HG02840 (cell line): ENCODE measurements at regions not wholly inside any gene's neighbourhood (a gene's known extent, or its start where the extent isn't known, plus 50 kb on each side); places are given as distances from the start of the nearest gene placed in this dataset.

Source experiments
- ATAC-seq: cut with Tn5 transposase; IDR thresholded peaks from one replicate; pipeline ENCODE4 v1.9.1; 2021; ENCODE audit warnings: mild to moderate bottlenecking, moderate library complexity, moderate number of reproducible peaks; ENCODE audit not compliant: unreplicated experiment, low FRiP score

DNA sequence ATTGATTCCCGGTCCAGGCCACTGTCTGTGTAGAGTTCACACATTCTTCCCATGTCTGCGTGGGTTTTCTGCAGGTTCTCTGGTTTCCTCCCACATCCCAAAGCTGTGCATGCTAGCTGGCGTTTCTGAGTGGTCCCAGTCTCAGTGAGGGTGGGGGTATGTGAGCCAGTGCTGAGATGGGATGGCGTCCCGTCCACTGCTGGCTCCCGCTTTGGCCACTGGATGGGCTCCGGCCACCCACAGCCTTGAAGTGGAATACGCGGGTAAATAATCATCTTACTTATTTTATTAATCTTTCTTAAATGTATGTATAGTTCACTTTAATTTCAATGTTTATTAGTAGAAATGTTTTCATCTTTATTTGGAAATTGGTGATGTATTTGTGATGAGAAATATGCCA, 343.5 kb upstream of the MANEA start:
- no peak for ATAC-seq

DNA sequence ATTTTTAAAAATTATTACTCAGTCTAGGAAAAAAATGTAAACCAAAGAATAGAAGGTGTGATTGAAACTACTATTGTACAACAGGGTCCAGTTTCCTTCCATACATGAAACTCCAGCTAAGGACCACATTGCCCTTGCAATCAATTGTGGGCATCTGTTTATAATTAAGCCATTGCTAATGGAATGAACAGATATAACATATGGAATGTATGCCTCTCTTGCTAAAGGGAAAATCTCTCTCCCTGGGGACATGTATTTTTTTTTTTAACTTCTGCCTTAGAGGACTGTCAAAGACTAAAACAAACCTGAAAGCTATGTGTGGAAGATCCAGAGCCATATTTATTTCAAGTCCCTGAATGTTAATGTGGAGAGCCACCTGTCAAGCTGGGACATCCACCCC, 336.8 kb upstream of the MANEA start:
- no peak for ATAC-seq

DNA sequence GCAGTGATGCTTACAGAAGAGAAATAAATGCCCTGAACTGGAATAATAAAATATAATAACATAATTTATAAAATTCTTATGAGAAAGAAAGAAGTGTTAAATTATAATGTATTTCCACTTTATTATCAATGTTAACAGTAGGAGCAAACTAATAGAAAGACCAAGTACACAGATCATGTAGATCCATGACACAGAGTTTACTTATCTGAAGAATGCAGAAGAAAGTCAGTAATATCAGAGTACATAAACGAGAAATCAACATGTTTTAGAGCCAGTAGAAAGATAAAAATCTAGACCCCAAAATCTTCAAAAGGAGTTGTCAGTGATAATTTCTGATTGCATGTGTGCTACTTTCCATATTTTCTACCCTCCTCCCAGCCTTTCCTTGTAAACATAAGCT, 334.8 kb upstream of the MANEA start:
- no peak for ATAC-seq

DNA sequence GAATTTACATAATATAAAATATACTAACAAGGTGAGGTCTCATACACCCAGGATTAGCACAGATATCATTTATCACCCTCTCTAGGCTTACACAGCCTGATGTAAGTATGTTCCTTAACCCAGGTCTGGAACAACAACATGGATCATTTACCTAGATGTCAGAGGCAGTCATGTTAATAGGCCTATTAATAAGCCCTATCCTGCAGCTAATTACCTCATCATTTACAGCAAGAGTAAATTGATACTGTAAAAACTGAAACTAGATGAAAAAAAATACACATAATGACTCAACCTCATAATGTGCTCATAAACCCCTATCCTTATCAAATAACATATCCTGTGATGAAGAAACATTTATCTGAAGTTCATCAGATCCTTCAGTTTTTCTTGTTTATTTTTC, 334.3 kb upstream of the MANEA start:
- no peak for ATAC-seq

DNA sequence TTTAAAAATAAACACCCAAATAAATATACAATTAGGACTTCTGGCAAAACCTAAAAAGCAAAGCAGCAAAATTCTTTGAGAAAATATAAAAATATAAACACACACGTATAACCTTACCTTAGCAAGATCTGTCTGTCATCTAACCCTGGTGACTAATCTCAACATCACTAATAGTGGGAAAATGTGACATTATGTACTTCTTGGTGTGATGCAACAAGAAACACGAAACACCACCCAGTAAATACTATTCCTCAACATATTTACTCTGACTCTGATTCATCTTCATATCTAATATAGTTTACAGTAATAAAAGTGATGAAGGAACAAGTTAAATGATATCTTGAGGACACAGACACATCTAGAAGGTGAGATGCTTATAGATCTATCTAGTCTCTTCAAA, 332.6 kb upstream of the MANEA start:
- ATAC-seq, result no peak

DNA sequence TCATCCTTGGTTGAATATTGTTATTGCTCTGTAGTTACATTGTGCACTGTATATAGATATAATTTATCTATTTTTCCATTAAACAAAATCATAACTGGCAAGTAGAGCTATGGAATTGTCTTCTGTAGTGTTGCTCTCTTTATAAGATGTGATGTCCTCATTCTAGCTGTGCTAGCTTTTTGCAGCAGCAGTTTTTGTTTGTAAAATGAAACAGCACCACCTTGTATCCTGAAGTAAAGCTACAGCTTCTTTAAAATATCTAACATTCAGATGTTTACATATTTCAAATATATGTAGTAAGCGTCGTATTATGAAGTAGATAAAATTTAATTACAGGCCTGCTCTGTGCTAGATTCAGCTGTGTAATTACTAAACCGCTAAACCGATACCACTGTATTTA, 328.8 kb upstream of the MANEA start:
- ATAC-seq, result no peak

DNA sequence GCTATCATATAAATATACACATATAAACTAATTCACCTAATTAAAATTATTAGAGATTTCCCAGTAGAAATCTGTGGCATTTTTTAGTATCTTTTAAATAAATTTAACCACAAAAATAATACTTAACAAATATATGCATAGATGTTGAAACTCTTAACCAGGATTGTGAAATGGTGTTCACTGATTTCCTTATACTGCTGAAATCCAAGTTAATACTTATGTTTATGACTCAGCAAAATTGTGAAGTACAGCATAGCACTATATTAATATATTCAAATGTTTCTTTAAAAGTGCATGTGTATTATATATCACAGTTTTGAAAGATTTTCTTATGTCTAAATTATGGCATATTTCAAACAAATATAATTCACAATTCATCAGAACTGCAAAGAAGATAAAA, 328.2 kb upstream of the MANEA start:
- ATAC-seq, result no peak

DNA sequence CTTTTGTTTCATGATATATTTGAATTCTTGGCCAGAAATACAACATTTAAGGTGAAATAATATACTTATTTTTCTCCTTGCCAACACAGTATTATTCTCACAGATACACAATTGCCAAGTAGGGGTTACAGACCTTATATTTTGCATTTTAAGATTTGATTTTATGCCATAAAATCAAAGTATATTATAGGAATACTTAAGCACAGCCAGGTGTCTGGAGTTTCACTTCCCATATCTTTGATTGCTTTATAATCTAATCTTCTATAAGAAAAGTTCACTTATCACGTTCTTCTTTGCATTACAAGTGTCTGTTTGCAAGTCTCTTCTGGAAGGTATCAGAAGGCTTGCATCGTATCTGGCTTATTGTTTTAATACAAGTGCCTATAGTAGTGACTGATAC, 327.7 kb upstream of the MANEA start:
- no peak for ATAC-seq

DNA sequence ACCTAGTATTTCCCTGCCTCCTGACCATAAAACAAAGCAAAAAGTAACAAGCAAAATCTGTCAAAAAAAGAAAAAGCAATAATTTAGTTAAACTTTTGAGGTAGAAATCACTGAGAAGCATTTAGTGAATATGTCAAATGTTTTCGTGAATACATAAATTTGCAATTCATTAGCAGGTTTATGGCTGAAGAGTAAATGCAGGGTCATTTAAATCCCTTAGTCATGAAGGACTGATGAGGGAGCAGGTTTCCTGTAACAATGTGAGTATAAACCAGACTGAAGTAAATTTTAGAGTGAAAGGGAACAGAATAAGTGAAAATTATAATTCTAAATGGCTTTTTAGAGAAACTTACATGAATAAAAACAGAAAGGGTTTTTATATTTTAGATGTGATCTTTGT, 313.5 kb upstream of the MANEA start:
- ATAC-seq, result no peak

DNA sequence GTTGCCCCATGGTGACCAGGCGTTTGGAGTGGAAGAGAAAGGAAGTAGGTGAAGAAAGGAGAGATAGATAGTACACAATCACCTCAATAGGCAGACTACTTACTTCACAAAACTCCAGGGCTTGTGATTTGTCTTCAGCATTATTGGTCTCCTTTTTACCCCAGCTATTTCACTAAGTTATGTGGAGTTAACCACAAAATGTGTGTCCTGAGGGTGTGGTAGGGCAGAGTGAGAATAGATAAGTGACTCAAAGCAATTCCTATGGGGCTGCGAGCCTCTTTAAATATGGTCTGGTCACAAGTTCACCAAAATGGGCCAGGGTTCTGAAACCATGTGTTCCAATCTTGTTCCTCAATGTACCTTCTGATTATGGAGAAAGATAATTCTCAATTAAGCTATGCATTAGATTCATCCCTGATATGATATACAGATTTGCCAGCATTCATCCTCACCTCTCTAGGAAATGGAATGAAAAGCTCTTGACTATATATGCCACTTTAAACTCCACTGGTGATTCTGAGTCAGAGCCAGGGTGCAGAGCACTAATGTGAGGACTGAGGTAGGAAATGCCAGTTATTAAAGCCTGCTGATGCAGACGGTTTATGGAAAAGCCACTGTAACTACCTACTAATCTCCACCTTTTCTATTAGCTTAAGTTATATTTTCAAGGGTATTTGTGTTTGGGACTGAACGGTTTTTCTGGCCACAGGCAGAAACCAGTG, 310.6 kb upstream of the MANEA start:
- ATAC-seq, result no peak

DNA sequence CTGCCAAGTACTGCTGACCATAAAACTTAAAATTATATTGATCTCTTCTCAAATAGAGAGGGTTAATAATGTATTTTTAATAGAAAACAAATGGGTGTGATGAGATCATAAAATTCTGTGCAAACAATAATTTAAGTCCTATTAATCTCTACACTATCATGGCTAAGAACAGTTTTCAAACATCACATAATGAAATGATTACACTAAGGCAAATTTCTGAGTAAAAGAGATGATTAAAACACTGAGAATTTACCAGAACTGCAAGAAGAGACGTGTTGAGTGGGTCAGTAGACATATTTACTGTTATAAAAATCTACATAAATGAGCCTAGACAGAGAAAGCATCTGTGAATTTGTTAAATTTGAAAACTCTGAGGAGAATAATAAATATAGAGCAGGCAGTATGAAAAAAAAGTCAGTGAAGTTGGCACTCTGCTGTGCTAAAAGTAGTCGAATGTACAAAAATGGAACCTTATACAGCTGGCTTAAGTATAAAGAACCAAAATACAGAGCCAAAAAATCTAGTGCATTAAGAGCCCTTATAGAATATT, 302.6 kb upstream of the MANEA start:
- ATAC-seq, result no peak

DNA sequence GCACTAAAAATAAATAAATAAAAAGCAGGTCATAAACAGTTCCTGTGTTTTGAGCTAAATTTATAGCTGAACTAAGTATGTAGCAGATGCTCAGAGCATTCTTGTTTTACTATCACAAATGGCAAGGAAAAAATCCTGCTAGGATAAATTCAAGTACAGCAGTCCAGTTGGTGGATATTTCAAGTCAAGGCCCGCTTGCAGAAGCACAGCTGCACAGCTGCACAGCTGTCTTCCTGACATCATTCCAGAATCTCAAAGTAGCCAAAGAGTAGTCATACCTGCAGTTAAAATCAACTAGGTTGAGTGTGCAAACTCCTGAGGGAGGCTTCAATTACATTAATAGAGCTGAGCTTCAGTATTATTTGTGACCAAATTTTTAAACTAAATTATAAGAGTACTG, 297.7 kb upstream of the MANEA start:
- no peak for ATAC-seq

DNA sequence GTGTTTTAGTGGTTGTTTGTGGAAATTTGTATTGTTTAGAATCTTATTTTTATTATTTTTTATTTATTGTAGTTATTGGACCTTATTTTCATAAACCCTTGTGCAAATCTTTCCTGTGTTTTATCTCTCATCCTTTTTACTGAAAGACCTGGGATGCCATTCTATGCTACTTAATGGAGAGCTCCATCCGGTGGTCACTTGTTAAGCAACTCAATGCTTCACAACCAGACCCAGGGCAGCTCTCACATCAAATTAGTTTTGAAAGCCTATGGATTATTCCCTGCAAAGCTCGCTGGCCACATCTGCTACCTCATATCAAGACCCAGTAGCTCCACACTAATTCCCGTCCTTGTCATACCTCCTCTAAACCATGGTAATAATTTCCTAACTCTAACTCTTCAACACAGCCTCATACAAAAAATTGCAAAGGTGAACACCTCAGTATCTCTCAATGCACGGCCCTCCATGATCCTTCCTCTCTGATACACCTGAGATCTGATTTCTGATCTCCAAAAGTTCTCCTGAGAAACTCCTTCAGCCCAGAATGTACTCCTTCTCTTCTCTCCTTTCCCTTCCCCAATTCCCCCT, 296.6 kb upstream of the MANEA start:
- no peak for ATAC-seq

DNA sequence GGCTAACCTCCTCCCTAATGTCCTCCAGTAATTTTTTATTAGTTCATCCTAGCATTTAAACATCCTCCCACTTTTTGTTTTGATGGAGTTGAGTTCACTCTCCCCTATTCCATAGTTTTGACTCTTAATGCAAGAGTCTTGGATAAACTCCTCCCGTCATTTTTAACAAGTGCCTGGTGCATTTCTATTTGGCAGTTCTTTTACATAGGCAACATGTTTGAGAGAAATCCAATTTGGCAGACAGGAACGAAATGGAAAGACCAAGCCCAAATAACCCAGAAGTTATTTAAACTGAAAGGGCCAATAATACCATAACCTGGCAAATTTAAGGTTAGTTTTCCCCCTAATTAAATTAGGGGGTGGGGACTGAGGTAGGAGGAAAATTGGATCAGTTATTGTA, 291.5 kb upstream of the MANEA start:
- no peak for ATAC-seq

DNA sequence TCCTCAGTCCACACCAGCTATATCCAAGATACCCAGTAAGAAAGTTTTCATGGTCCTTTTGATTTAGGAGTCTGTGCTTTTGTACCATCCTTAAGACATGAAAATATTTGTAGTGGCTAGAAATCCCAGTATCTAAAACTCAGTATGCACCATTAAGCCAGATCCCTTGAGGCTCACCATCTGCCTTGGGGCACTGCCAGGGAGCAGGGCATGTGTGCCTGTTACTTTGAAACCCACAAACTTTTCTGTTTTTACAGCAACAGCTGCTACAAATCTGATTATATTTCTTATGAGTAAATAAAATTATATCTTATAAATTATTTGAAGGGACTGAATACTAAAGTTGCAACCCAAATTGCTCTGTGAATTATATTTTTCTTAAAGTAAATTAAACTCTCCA, 290.5 kb upstream of the MANEA start:
- no peak for ATAC-seq

DNA sequence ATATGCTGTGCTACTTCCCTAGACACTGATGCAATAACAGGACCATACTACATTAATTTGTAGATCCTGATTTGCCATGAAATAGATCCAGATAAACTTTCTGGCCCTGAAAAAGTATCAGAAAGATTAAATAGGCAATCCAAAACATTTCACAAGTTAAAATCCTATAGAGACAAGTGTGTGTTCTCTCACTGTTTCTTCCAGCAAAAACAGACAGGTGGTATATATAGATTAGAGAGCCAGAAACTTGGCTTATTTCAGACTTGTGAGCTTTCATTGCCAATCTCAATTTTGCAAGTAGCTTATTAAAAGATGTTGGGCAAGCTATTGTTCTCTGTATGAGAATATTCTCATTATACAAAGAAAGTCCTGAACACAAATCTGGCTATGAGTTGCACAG, 289.1 kb upstream of the MANEA start:
- no peak for ATAC-seq

DNA sequence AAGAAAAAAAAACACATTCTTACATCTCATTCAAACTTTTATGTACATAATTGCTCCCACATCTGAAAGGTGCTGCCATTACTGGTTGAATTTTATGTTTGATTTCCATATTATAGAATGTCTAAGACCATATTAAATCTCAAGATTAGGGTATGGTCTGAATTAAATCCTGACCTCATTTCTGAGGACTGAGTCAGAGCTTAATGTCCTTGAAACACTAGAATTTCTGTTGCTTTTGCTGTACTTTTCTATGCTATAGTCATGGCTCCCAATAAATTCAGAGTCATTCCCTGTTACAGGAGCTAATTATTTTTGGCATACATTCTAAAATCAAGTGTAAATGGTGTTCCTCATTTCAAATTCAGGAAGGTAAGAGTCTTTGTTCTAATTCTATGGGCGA, 285.3 kb upstream of the MANEA start:
- ATAC-seq, result no peak

DNA sequence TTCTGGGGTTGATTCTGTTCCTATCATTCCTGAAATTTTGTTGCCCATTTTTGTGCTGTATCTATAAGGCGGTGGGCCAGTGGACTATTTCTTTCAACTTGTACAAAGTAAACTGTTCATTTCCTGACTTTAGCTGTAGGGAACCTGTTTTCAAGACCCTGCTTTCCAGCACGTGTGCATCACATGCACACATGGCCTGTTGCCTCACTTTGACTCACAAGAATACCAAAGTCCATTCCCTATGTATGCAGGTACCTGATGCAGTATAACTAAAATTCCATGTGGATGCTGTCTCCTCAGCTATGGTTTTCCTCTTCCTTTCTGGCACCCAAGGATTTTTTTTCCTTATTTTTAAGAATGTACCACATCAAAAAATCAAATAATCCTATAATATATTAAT, 284.1 kb upstream of the MANEA start:
- no peak for ATAC-seq

DNA sequence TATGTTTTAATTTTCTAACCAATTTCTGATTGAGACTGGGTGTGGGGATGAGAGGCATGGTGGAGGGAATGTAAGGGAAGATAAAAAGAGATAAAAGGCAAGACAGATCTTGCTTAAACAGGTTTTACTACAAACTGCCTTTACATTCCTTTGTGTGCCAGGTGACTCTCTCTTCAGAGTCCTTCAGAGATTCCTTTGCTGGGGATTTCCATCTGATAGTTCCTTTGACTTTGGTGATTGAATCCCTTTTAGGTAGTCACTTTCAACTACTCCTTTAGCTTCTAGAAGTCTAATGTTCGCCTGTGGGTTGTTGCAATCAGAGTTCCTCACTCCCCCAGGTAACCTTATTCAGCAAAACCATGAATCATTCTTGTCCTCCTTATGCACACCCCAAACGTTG, 283.3 kb upstream of the MANEA start:
- ATAC-seq, result no peak

DNA sequence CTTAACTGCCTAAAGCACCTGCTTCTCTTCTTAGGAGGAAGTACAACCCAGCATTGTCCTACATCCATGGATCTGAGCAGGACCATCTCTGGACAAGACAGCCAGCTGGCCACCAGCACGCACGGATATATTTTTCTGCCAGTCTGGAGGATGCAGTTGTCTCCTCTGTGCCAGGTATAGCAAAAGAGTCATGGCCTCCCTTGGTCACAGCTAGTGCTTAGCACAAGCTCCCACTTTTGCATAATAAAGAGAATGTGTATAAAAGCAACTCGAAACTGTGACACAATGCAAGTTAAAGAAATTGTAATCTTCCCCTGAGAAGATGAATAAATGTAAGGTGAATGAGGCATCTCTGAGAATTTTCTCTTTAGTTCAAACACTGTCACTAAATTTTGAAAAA, 267.8 kb upstream of the MANEA start:
- ATAC-seq, result no peak

DNA sequence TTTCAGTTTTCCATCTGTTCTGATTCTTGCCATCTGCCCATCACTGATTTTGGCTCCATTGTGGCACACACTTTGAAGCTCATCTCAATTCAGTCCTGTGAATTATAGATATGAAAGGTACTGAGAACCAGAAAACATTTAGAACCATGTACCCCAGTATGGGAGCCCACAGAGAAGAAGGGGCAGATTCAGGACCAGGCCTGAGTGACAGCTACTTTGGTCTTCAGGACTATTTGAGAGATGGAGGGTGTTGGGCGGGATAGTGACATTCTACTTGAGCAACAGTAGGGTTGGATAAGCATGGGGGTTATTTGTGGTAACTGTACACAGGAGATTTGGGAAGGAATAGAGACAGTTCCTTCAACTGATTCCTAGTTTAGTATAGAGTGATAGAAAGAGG, 259.2 kb upstream of the MANEA start:
- no peak for ATAC-seq

DNA sequence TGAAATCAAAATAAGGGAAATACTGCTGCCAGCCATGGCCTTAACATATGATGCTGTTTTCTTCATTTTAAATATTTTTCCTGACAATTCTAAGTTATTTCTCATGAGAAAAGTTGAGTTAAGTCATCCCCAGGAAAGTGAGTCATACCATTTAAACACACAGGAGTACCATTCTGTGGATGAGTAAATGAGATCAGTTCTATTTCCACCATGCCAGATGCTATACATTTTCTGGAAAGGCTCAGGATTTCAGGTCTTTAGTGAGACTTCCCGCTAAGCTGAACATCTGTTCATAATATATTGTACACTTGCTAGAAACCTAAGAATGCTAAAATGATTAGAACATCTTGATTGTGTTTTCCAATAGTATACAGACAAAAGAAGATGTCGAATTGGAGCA, 256.2 kb upstream of the MANEA start:
- ATAC-seq, result no peak
